ENCODE measurements at regions not wholly inside any gene's neighbourhood (a gene's known extent, or its start where the extent isn't known, plus 50 kb on each side); places are given as distances from the start of the nearest gene placed in this dataset.

DNA sequence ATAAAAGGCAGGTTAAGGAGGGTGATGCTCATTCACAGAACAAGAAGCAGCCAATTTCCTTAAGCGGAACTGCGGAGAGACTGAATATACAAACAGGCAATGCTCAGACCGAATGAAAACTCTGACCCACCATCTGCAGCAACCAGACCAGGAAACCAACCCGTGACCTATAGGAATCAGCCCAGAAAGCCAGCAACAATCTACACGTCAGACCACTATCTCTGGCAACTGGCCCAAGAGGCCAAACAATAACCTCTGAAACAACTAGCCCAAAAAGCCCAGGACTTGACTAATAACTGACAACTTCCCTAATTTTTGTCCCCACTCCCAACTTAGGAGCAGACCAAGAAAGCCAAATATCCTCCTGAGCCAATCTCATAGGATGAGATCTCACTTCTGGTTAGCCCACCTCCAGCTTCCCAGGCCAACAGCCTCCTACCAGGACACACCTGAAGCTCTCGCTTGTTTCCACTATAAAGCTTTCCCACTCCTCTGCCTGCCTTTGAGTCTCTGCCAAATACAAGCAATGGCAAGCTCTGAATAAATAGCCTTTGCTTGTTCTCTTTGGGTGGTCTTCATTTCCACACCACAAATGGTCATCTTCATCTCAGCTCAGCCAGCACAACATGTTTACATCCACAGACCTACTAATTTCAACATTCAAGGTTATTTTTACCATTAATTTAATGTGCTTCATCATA lies 168.5 kb downstream of the HSD17B3 start:
- Histone ChIP-seq H3K27me3 (ENCODE audit: control insufficient read depth, insufficient read depth, low read length) (peaks cover 5% of the 10 kb centered on the region), H3K36me3 (ENCODE audit: control insufficient read depth, insufficient read depth, low read length) (no peaks in the 10 kb centered on the region), H3K4me3 (ENCODE audit: low read depth, low read length) (no peak overlapping the region)
- TF ChIP-seq, protein P1, sequence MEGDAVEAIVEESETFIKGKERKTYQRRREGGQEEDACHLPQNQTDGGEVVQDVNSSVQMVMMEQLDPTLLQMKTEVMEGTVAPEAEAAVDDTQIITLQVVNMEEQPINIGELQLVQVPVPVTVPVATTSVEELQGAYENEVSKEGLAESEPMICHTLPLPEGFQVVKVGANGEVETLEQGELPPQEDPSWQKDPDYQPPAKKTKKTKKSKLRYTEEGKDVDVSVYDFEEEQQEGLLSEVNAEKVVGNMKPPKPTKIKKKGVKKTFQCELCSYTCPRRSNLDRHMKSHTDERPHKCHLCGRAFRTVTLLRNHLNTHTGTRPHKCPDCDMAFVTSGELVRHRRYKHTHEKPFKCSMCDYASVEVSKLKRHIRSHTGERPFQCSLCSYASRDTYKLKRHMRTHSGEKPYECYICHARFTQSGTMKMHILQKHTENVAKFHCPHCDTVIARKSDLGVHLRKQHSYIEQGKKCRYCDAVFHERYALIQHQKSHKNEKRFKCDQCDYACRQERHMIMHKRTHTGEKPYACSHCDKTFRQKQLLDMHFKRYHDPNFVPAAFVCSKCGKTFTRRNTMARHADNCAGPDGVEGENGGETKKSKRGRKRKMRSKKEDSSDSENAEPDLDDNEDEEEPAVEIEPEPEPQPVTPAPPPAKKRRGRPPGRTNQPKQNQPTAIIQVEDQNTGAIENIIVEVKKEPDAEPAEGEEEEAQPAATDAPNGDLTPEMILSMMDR (IDR thresholded peaks at IDR 0.05; ENCODE audit: insufficient read depth, low read length, poor library complexity, severe bottlenecking) = no peak
- DNase-seq (ENCODE audit: low read depth) = no peak

DNA sequence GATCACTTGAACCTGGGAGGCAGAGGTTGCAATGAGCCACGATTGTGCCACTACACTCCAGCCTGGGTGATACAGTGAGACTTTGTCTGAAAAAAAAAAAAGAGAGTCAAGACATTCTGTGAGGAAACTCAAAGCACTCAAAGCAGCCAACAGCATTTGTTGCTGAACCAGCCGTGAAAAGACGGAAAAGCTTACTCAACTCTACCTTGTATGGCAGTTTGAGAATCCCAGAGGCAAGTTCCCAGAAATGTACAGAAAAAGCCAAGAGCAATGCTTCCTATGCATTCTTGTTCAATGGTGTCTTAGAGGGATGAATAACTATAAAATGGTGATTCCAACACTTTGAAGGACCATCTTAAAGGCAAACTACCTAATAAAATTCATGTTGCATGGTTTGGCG lies 170.2 kb downstream of the HSD17B3 start:
- DNase-seq (ENCODE audit: low read depth) = no peak

DNA sequence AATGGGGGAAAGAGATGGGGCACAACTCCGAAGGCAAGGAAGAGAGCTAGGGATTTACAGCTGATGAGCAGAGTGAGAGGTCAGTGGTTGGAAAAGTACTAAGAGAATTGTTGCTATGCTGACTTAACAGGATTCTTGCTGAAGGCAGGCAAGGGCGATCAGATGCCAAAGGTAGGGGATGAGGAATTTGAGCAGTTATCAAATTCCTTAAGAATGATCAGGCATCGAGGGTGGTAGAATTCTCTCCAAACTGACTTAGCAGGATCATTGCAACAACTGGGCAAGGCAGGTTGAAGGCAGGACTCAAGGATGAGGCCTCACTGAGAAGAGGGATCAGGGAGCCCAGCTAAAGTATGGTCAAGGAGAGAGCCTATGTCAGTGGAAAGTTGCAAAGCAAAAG lies 171.0 kb downstream of the HSD17B3 start:
- TF ChIP-seq, protein P1 (IDR thresholded peaks at IDR 0.05; ENCODE audit: insufficient read depth, low read length, poor library complexity, severe bottlenecking) = no peak
- Histone ChIP-seq H3K36me3 (ENCODE audit: control insufficient read depth, insufficient read depth, low read length) (no peaks in the 10 kb centered on the region), H3K27me3 (ENCODE audit: control insufficient read depth, insufficient read depth, low read length) (peaks cover 7% of the 10 kb centered on the region), H3K4me3 (ENCODE audit: low read depth, low read length) (no peak overlapping the region)
- no peak for DNase-seq (ENCODE audit: low read depth)

More for the DNA sequence above, 170.2 kb downstream of the HSD17B3 start:
- TF ChIP-seq, protein P1 (IDR thresholded peaks at IDR 0.05; ENCODE audit: insufficient read depth, low read length, poor library complexity, severe bottlenecking) = no peak
- no peaks in the 10 kb centered on the region for H3K36me3 ChIP-seq (ENCODE audit: control insufficient read depth, insufficient read depth, low read length)
- peaks cover 5% of the 10 kb centered on the region for H3K27me3 ChIP-seq (ENCODE audit: control insufficient read depth, insufficient read depth, low read length)
- H3K4me3 ChIP-seq (ENCODE audit: low read depth, low read length) = no peak overlapping the region

DNA sequence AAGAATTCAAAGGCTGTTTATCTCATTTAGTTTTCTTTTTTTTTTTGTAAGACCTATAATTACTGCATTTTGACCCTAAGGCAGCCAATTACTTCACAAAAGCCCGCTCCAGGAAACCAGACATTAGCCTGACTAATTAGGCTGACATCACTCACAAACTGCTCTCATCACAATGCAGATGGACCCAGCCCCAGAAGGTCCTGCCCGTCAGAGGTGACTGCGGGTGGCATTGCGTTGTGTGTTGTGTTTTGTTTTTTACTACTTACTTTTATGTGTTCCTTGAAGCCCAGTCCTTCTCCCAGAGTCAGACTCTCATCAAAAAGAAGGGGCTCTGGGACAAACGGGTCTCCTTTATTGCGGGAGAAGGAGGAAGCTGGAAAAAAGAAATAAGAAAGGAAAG lies 172.2 kb downstream of the HSD17B3 start:
- DNase-seq (ENCODE audit: low read depth) = no peak
- H3K36me3 ChIP-seq (ENCODE audit: control insufficient read depth, insufficient read depth, low read length) = no peaks in the 10 kb centered on the region
- no peak overlapping the region for H3K4me3 ChIP-seq (ENCODE audit: low read depth, low read length)
- TF ChIP-seq, protein P1 (IDR thresholded peaks at IDR 0.05; ENCODE audit: insufficient read depth, low read length, poor library complexity, severe bottlenecking) = no peak
- peaks cover 7% of the 10 kb centered on the region for H3K27me3 ChIP-seq (ENCODE audit: control insufficient read depth, insufficient read depth, low read length)

DNA sequence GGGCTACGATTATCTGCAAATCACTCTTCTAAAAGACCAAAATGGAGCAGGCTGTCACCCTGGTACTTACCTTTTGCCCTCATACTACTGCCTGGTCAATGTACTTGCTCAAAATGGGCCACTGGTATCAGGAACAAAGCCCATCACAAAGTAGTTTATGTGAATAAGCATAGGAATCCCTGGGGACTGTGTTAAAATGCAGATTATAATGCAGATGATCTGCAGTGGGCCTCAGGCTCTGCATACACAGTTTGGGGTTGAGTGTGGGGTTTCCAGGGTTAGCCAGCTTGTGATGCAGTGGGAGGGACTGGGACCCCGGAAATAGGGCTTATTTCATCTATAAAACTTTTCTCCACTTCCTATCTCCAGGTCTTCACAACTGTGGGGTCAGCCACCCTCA lies 173.1 kb downstream of the HSD17B3 start:
- H3K27me3 ChIP-seq (ENCODE audit: control insufficient read depth, insufficient read depth, low read length) = peaks cover 7% of the 10 kb centered on the region
- H3K4me3 ChIP-seq (ENCODE audit: low read depth, low read length) = no peak overlapping the region
- DNase-seq (ENCODE audit: low read depth) = no peak
- TF ChIP-seq, protein P1 (IDR thresholded peaks at IDR 0.05; ENCODE audit: insufficient read depth, low read length, poor library complexity, severe bottlenecking) = no peak
- no peaks in the 10 kb centered on the region for H3K36me3 ChIP-seq (ENCODE audit: control insufficient read depth, insufficient read depth, low read length)

DNA sequence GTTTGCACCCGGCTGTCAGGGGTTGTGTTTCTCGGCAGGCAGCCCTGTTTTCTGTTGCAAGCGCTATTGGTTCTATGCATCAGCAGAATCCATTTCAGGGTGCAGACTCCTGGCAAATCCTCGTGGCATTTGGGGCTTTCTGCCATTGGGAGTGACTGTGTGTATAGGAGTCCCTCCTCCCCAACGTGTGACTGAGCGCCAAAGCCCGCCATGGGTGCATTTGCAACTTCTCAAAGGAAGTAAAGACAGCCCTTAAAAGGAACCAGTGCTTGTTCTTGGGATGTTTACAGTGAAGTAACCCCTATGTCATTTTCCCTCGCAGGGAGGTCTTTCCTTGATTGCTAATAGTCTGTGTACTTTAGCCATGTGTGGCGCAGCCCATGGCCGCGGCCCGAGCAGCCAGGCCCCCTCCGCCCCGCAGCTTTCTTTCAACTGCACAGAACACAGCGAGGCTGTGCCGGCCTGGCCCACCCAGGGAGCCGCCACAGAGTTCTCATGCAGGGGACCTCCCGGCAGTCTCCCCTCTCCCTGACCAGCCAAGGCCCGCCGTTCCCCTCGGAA lies 175.6 kb downstream of the HSD17B3 start:
- TF ChIP-seq, protein P1 (IDR thresholded peaks at IDR 0.05; ENCODE audit: insufficient read depth, low read length, poor library complexity, severe bottlenecking) = no peak
- DNase-seq (ENCODE audit: low read depth) = no peak
- Histone ChIP-seq H3K27me3 (ENCODE audit: control insufficient read depth, insufficient read depth, low read length) (peaks cover 2% of the 10 kb centered on the region), H3K36me3 (ENCODE audit: control insufficient read depth, insufficient read depth, low read length) (no peaks in the 10 kb centered on the region), H3K4me3 (ENCODE audit: low read depth, low read length) (no peak overlapping the region)
